ENCODE measurements at regions not wholly inside any gene's neighbourhood (a gene's known extent, or its start where the extent isn't known, plus 50 kb on each side); places are given as distances from the start of the nearest gene placed in this dataset.

- Histone ChIP-seq H4K20me1 (ENCODE audit: control insufficient read depth, extremely low read depth, insufficient read depth, low read length) (no peaks in the 10 kb centered on the region), H3K9me3 (ENCODE audit: control insufficient read depth, insufficient read depth, low read depth, low read length) (no peaks in the 10 kb centered on the region), H3K4me3 (replicated peaks in 1 of 4; ENCODE audit: control extremely low read depth in 1 of 4, insufficient read depth in 1 of 4, low read depth in 3 of 4, low read length in 4 of 4) (no peak overlapping the region), H2AFZ (ENCODE audit: low read length) (no peak overlapping the region), H3K9ac (ENCODE audit: insufficient read depth, low read length) (no peak overlapping the region), H3K4me2 (ENCODE audit: extremely low read depth, insufficient read depth, low read length) (no peak overlapping the region), H3K4me1 (ENCODE audit: control insufficient read depth, extremely low read depth, insufficient read depth, low read length) (no peaks in the 10 kb centered on the region), H3K36me3 (ENCODE audit: control insufficient read depth, insufficient read depth, low read length) (no peaks in the 10 kb centered on the region), H3K27me3 (ENCODE audit: control insufficient read depth, insufficient read depth, low read length) (no peaks in the 10 kb centered on the region), H3K27ac (ENCODE audit: insufficient read depth, low read length) (no peak overlapping the region), H3K79me2 (ENCODE audit: control insufficient read depth, insufficient read depth, low read length) (no peaks in the 10 kb centered on the region)
- no peak for DNase-seq (ENCODE audit: low read depth in 2 of 2)
- TF ChIP-seq CTCF (conservative IDR thresholded peaks at IDR 0.05 in 1 of 2, IDR thresholded peaks at IDR 0.05 in 1 of 2; ENCODE audit: low read depth in 1 of 2, low read length in 2 of 2), result no peak
- TF ChIP-seq EZH2 (IDR thresholded peaks at IDR 0.05; ENCODE audit: low read length, missing control alignments), result no peak
These were observed 294.3 kb upstream of the IRX1 start for GRCh38 chr5:3301306-3301705.

GRCh38 chr5:3300726-3301125, 294.9 kb upstream of the IRX1 start:
- DNase-seq (ENCODE audit: low read depth in 2 of 2), result no peak
- no peak overlapping the region for H2AFZ ChIP-seq (ENCODE audit: low read length)
- H3K4me2 ChIP-seq (ENCODE audit: extremely low read depth, insufficient read depth, low read length), result no peak overlapping the region
- H4K20me1 ChIP-seq (ENCODE audit: control insufficient read depth, extremely low read depth, insufficient read depth, low read length), result no peaks in the 10 kb centered on the region
- no peak overlapping the region for H3K4me3 ChIP-seq (replicated peaks in 1 of 4; ENCODE audit: control extremely low read depth in 1 of 4, insufficient read depth in 1 of 4, low read depth in 3 of 4, low read length in 4 of 4)
- no peaks in the 10 kb centered on the region for H3K27me3 ChIP-seq (ENCODE audit: control insufficient read depth, insufficient read depth, low read length)
- no peaks in the 10 kb centered on the region for H3K9me3 ChIP-seq (ENCODE audit: control insufficient read depth, insufficient read depth, low read depth, low read length)
- H3K27ac ChIP-seq (ENCODE audit: insufficient read depth, low read length), result no peak overlapping the region
- TF ChIP-seq CTCF (conservative IDR thresholded peaks at IDR 0.05 in 1 of 2, IDR thresholded peaks at IDR 0.05 in 1 of 2; ENCODE audit: low read depth in 1 of 2, low read length in 2 of 2) (no peak), EZH2 (IDR thresholded peaks at IDR 0.05; ENCODE audit: low read length, missing control alignments) (no peak)
- no peaks in the 10 kb centered on the region for H3K79me2 ChIP-seq (ENCODE audit: control insufficient read depth, insufficient read depth, low read length)
- H3K36me3 ChIP-seq (ENCODE audit: control insufficient read depth, insufficient read depth, low read length), result no peaks in the 10 kb centered on the region
- H3K4me1 ChIP-seq (ENCODE audit: control insufficient read depth, extremely low read depth, insufficient read depth, low read length), result no peaks in the 10 kb centered on the region
- no peak overlapping the region for H3K9ac ChIP-seq (ENCODE audit: insufficient read depth, low read length)

- TF ChIP-seq EZH2 (IDR thresholded peaks at IDR 0.05; ENCODE audit: low read length, missing control alignments) (no peak), CTCF (conservative IDR thresholded peaks at IDR 0.05 in 1 of 2, IDR thresholded peaks at IDR 0.05 in 1 of 2; ENCODE audit: low read depth in 1 of 2, low read length in 2 of 2) (no peak)
- no peaks in the 10 kb centered on the region for H3K79me2 ChIP-seq (ENCODE audit: control insufficient read depth, insufficient read depth, low read length)
- no peak overlapping the region for H3K4me3 ChIP-seq (replicated peaks in 1 of 4; ENCODE audit: control extremely low read depth in 1 of 4, insufficient read depth in 1 of 4, low read depth in 3 of 4, low read length in 4 of 4)
- H3K4me2 ChIP-seq (ENCODE audit: extremely low read depth, insufficient read depth, low read length), result no peak overlapping the region
- no peak overlapping the region for H2AFZ ChIP-seq (ENCODE audit: low read length)
- H3K36me3 ChIP-seq (ENCODE audit: control insufficient read depth, insufficient read depth, low read length), result no peaks in the 10 kb centered on the region
- no peak for DNase-seq (ENCODE audit: low read depth in 2 of 2)
- H3K9me3 ChIP-seq (ENCODE audit: control insufficient read depth, insufficient read depth, low read depth, low read length), result no peaks in the 10 kb centered on the region
- no peaks in the 10 kb centered on the region for H3K4me1 ChIP-seq (ENCODE audit: control insufficient read depth, extremely low read depth, insufficient read depth, low read length)
- no peak overlapping the region for H3K9ac ChIP-seq (ENCODE audit: insufficient read depth, low read length)
- H4K20me1 ChIP-seq (ENCODE audit: control insufficient read depth, extremely low read depth, insufficient read depth, low read length), result no peaks in the 10 kb centered on the region
- no peaks in the 10 kb centered on the region for H3K27me3 ChIP-seq (ENCODE audit: control insufficient read depth, insufficient read depth, low read length)
- H3K27ac ChIP-seq (ENCODE audit: insufficient read depth, low read length), result no peak overlapping the region
These were observed 296.2 kb upstream of the IRX1 start for GRCh38 chr5:3299441-3299840.
